HFFc6 (cell line): ENCODE measurements at regions not wholly inside any gene's neighbourhood (a gene's known extent, or its start where the extent isn't known, plus 50 kb on each side); places are given as distances from the start of the nearest gene placed in this dataset.
"Not testable (repeated sequence)": the region's sequence is repeated elsewhere in the genome, so short reads cannot be mapped to it uniquely, and the experiment has no call there.

Experiments used
- DNase-seq: peaks from one replicate; pipeline ENCODE4 v3.0.0-alpha.2; 2018
- H3K27ac Mint-ChIP-seq: 2 replicates; pipeline ENCODE4 v1.8.0; 2020; ENCODE audit warnings: mild to moderate bottlenecking, mixed read lengths
- H3K27me3 Mint-ChIP-seq: 2 replicates; pipeline ENCODE4 v1.8.0; 2021; ENCODE audit warnings: mild to moderate bottlenecking, moderate library complexity, mixed read lengths; ENCODE audit not compliant: insufficient read depth
- H3K36me3 Mint-ChIP-seq: 2 replicates; pipeline ENCODE4 v1.8.0; 2021; ENCODE audit warnings: low read depth, mixed read lengths
- H3K4me1 Mint-ChIP-seq: 2 replicates; pipeline ENCODE4 v1.8.0; 2020; ENCODE audit warnings: low read depth, mixed read lengths
- H3K4me3 Mint-ChIP-seq: 2 replicates; pipeline ENCODE4 v1.8.0; 2020; ENCODE audit warnings: mild to moderate bottlenecking, moderate library complexity, mixed read lengths
- H3K9me3 Mint-ChIP-seq: 2 replicates; pipeline ENCODE4 v1.8.0; 2020; ENCODE audit warnings: mild to moderate bottlenecking, mixed read lengths
- TF ChIP-seq, protein P1 (sequence below): fragments of 200-600 bp; sonication (generic); IDR thresholded peaks from 2 replicates; pipeline ENCODE4 v1.5.0; 2021; ENCODE audit warnings: antibody characterized with exemption, mild to moderate bottlenecking

DNA sequence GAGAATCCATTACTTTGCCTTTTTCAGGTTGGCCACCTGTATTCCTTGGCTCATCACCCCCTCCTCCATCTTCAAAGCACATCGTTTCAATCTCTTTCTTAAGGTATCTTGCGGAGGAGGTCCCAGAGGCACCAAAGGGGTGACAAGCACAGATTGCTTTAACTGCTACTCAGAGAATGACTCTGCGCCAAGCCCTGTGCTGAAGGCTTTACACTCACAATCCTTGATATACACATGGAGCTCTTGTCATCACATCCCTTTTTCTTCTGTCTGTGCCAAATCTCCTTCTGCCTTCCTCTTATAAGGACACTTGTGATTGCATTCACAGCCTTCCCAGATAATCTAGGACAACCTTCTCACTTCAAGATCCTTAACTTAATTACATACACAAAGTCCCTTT is 134.7 kb upstream of the MAMLD1 start:
- Mint-ChIP-seq H3K36me3 (no peaks in the 10 kb centered on the region), H3K9me3 (no peaks in the 10 kb centered on the region), H3K4me3 (no peak overlapping the region), H3K4me1 (peaks cover 9% of the 10 kb centered on the region; the same call in 1 of the 2 replicates), H3K27me3 (no peaks in the 10 kb centered on the region; the same call in none of the 2 replicates), H3K27ac (no peak overlapping the region)
- DNase-seq: no peak
- TF ChIP-seq, protein P1, sequence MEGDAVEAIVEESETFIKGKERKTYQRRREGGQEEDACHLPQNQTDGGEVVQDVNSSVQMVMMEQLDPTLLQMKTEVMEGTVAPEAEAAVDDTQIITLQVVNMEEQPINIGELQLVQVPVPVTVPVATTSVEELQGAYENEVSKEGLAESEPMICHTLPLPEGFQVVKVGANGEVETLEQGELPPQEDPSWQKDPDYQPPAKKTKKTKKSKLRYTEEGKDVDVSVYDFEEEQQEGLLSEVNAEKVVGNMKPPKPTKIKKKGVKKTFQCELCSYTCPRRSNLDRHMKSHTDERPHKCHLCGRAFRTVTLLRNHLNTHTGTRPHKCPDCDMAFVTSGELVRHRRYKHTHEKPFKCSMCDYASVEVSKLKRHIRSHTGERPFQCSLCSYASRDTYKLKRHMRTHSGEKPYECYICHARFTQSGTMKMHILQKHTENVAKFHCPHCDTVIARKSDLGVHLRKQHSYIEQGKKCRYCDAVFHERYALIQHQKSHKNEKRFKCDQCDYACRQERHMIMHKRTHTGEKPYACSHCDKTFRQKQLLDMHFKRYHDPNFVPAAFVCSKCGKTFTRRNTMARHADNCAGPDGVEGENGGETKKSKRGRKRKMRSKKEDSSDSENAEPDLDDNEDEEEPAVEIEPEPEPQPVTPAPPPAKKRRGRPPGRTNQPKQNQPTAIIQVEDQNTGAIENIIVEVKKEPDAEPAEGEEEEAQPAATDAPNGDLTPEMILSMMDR: no peak

DNA sequence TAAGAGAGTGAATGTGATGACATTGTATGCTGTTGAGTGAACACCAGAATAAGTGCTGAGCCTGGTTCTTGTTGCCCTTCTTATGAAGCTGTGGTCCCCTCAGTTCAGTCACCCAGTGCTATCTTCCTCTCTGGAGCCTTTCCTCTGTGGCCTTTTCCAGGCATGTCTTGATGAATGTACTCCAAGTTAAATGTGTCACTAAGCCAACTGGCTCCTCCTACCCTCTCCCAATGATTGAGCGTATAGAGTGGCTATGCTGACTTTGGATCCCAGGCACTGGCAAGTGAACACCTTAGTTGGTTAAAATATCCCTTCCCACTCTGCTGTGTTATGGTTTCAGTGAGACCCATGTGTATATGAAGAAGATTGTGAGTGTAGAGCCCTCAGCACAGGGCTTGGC is 134.1 kb upstream of the MAMLD1 start:
- peaks cover 9% of the 10 kb centered on the region; the same call in 1 of the 2 replicates for H3K4me1 Mint-ChIP-seq
- H3K27me3 Mint-ChIP-seq: no peaks in the 10 kb centered on the region; the same call in none of the 2 replicates

DNA sequence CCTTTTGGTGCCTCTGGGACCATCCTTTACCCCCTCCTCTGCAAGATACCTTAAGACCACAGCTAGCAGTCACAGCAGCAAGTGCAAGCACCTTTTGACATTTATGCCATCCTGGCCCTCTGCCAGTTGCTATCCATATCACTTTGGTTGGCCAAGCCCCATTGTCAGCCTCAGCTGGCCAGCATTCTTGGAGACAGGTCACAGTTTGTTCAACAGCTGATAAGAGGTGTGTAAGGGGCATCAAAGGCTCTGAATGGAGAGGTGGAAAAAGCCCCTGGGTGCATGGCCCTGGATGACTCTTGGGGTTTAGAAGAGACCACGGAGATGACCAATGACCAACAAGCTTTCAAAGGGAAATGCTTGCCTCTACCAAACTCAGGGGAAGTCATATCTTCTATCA is 133.6 kb upstream of the MAMLD1 start:
- Mint-ChIP-seq H3K9me3 (no peaks in the 10 kb centered on the region), H3K27me3 (no peaks in the 10 kb centered on the region; the same call in none of the 2 replicates), H3K4me1 (peaks cover 9% of the 10 kb centered on the region; the same call in 1 of the 2 replicates), H3K36me3 (no peaks in the 10 kb centered on the region), H3K4me3 (no peak overlapping the region), H3K27ac (no peak overlapping the region)
- TF ChIP-seq, protein P1: no peak
- no peak for DNase-seq

More for the DNA sequence above, 134.1 kb upstream of the MAMLD1 start:
- TF ChIP-seq, protein P1: no peak
- Mint-ChIP-seq H3K9me3 (no peaks in the 10 kb centered on the region), H3K27ac (no peak overlapping the region), H3K36me3 (no peaks in the 10 kb centered on the region), H3K4me3 (no peak overlapping the region)
- DNase-seq: no peak

DNA sequence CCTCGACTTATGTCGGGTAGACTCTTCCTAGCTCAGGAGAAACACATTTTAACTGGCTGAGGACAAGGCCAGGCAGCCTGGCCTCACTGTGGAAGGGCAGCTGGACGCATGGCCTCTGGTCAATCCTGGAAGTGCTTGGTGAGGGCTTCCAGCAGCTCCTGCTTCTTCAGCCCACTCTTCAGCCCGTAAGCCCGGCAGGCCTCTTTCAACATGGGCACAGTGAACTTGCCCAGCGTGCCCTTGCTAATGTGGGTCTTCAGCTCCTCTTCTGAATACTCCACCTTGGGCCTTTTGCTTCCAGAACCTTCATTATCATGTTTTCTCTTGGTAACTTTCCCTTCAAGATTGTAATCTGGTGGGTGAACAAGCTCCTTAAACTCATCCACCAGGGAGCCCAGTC is 132.2 kb upstream of the MAMLD1 start:
- H3K36me3 Mint-ChIP-seq, H3K27me3 Mint-ChIP-seq, H3K27ac Mint-ChIP-seq, DNase-seq, H3K4me1 Mint-ChIP-seq, H3K9me3 Mint-ChIP-seq, H3K4me3 Mint-ChIP-seq: not testable (repeated sequence)

DNA sequence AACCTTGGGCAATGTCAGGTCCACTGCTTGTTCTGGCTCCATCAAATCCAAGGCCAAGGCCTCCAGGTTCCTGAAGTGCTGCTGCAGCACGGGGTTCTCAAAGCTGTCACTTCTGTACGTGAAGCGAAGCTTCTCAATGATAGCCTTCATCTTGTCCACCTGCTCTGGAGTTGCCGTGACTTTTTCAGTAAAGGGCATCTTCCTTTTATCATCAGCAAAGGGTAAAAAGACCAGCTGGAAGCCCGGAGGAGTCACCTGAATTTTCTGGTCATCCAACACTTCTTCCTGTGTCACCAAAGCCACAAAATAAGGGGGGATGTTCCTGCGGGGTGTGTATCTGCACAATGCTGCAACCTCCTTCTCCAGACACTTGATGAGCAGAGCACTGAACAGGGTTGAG is 131.7 kb upstream of the MAMLD1 start:
- not testable (repeated sequence) for H3K27ac Mint-ChIP-seq, H3K36me3 Mint-ChIP-seq, H3K4me3 Mint-ChIP-seq, H3K27me3 Mint-ChIP-seq, DNase-seq, H3K9me3 Mint-ChIP-seq
- peaks cover 14% of the 10 kb centered on the region for H3K4me1 Mint-ChIP-seq

DNA sequence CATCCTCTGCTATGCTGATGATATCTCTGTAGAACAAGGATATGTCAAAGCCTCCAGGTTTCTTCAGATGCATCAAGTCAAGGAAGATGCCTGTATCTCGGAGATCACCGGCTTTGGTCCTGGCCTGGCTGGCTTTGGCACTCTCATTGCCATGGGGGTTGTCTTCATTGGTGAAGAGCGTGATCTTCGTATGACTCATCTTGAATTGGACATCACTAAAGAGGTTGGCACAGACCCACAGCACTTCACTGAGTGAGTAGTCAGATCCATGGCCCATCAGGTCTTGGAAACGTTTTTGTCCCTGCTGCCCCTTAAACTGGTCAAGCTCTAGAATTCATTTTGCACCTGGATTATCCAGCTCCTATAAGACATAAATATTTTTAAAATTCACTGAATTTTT is 130.9 kb upstream of the MAMLD1 start:
- H3K36me3 Mint-ChIP-seq, DNase-seq, H3K27ac Mint-ChIP-seq, H3K9me3 Mint-ChIP-seq, H3K4me3 Mint-ChIP-seq, H3K27me3 Mint-ChIP-seq: not testable (repeated sequence)
- peaks cover 18% of the 10 kb centered on the region for H3K4me1 Mint-ChIP-seq

DNA sequence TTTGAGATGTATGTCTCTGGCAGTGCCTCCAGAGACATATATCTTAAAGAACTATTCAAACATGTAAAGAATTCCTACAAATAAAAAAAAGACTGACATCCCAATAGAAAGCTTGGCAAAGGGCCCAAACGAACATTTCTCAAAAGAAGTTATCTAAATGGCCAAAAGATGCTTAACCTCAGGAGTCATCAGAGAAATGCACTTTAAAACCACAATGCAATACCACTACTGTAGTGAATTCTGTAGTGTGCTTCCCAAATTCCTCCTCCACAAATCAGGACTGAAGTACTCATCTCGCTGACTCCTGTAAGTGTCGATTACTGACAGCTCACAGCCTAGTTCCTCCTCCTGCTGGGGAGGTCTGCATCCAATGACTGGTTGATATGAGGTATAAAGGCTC is 129.0 kb upstream of the MAMLD1 start:
- H3K27ac Mint-ChIP-seq: no peak overlapping the region
- no peaks in the 10 kb centered on the region for H3K9me3 Mint-ChIP-seq
- H3K4me3 Mint-ChIP-seq: no peak overlapping the region
- peaks cover 18% of the 10 kb centered on the region for H3K4me1 Mint-ChIP-seq
- peak; percentile 25 for DNase-seq
- TF ChIP-seq, protein P1: no peak
- no peaks in the 10 kb centered on the region; the same call in 1 of the 2 replicates for H3K27me3 Mint-ChIP-seq
- H3K36me3 Mint-ChIP-seq: no peaks in the 10 kb centered on the region
